ENCODE measurements at regions not wholly inside any gene's neighbourhood (a gene's known extent, or its start where the extent isn't known, plus 50 kb on each side); places are given as distances from the start of the nearest gene placed in this dataset.

DNA sequence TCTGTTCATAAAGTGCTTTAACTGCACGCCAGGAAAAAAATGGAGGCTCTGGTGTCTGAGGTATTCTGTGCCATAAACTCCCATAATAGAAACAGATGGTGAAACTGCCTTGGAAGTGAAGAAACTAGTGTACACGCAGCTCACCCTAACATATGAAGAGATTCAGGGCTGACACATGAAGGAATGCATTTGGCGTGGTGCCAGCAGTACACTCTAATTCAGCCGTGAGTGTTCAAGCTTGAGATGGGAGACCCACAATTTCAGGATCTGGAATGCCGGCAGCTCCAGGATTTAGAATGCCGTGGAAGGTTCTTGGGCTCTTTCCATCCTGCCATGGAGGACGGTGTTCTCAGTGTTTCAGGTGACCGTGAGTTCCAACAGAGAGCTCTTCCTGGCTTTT lies 478.4 kb downstream of the TSHZ3 start:
- Histone ChIP-seq H3K36me3 (replicated peaks) (no peaks in the 10 kb centered on the region), H3K4me3 (no peak overlapping the region), H3K9me3 (no peaks in the 10 kb centered on the region), H3K27me3 (ENCODE audit: low read depth) (no peaks in the 10 kb centered on the region), H3K4me1 (no peaks in the 10 kb centered on the region)
- peak in 1 of 2 experiments; percentile 15 for DNase-seq (ENCODE audit: low spot score in 2 of 2)
- in situ Hi-C loops (cut with MboI; ENCODE audit: low sequenced_read_pairs), result no loop called here

DNA sequence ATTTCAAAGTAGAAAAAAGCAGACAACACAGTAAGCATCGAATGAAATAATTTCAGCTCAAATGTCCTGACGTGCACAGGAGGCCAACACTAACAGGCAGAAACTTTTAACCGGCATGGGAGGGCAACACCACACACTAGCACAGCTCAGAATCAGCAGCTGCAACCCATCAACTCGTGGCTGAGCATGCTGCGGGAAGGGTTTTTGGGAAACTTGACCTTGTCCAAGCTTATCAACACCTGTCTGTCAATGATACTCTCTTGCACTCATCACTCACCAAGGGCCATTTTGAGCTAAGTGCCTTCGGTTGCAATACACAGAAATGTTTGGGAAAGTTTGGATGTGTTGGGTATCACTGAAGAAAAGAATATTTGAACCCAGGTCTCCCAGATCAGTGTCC lies 483.7 kb downstream of the TSHZ3 start:
- in situ Hi-C loops (cut with MboI; ENCODE audit: low sequenced_read_pairs), result no loop called here
- no peaks in the 10 kb centered on the region; the same call in 1 of the 2 replicates for H3K9me3 ChIP-seq

GRCh38 chr19:30864391-30865215 lies 484.6 kb downstream of the TSHZ3 start:
- Histone ChIP-seq H3K36me3 (replicated peaks) (no peaks in the 10 kb centered on the region), H3K9me3 (no peaks in the 10 kb centered on the region; the same call in 1 of the 2 replicates), H3K4me3 (no peak overlapping the region), H3K27me3 (ENCODE audit: low read depth) (no peaks in the 10 kb centered on the region), H3K4me1 (no peaks in the 10 kb centered on the region)
- in situ Hi-C loops (cut with MboI; ENCODE audit: low sequenced_read_pairs), result no loop called here
- DNase-seq (ENCODE audit: low spot score in 2 of 2), result no peak

More for the DNA sequence above, 483.7 kb downstream of the TSHZ3 start:
- Histone ChIP-seq H3K27me3 (ENCODE audit: low read depth) (no peaks in the 10 kb centered on the region), H3K36me3 (replicated peaks) (no peaks in the 10 kb centered on the region), H3K4me3 (no peak overlapping the region), H3K4me1 (no peaks in the 10 kb centered on the region)
- DNase-seq (ENCODE audit: low spot score in 2 of 2), result no peak

GRCh38 chr19:30862876-30863275 lies 486.4 kb downstream of the TSHZ3 start:
- DNase-seq (ENCODE audit: low spot score in 2 of 2), result no peak
- H3K27me3 ChIP-seq (ENCODE audit: low read depth), result no peaks in the 10 kb centered on the region
- no peak overlapping the region for H3K4me3 ChIP-seq
- H3K4me1 ChIP-seq, result no peaks in the 10 kb centered on the region
- in situ Hi-C loops (cut with MboI; ENCODE audit: low sequenced_read_pairs), result no loop called here
- H3K36me3 ChIP-seq (replicated peaks), result no peaks in the 10 kb centered on the region
- no peaks in the 10 kb centered on the region; the same call in 1 of the 2 replicates for H3K9me3 ChIP-seq

GRCh38 chr19:30861919-30862318 lies 487.3 kb downstream of the TSHZ3 start:
- no peak for DNase-seq (ENCODE audit: low spot score in 2 of 2)
- in situ Hi-C loops (cut with MboI; ENCODE audit: low sequenced_read_pairs), result no loop called here
- H3K27me3 ChIP-seq (ENCODE audit: low read depth), result no peaks in the 10 kb centered on the region
- no peaks in the 10 kb centered on the region; the same call in 1 of the 2 replicates for H3K9me3 ChIP-seq
- H3K4me3 ChIP-seq, result no peak overlapping the region
- no peaks in the 10 kb centered on the region for H3K4me1 ChIP-seq
- H3K36me3 ChIP-seq (replicated peaks), result no peaks in the 10 kb centered on the region

DNA sequence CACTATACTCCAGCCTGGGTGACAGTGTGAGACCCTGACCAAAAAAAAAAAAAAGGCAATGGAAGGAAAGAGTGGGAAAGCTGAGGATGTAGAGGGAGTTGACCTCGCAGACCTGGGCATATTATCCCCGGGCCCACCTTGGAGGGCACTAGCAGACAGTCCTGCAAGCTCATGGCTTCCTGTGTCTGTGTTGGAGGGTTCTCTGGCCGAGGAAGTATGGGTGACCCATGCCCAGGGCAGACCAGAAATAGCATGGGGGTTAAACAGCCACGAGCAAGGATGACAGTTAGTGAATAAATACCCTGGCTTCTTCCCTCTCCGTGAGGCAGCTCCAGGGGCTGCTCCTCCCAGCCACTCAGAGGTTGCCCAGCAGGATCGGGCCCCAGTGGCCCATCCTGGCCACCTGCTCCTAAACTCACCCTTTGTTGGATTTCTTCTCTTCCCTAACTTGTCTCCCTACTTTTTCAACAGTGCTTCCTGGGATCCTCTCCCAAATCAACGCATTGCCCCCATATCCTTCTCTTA lies 485.8 kb downstream of the ZNF536 start:
- no peaks in the 10 kb centered on the region for H3K9me3 ChIP-seq
- no peaks in the 10 kb centered on the region for H3K27me3 ChIP-seq (ENCODE audit: low read depth)
- no peaks in the 10 kb centered on the region for H3K4me1 ChIP-seq
- H3K4me3 ChIP-seq, result no peak overlapping the region
- no peaks in the 10 kb centered on the region for H3K36me3 ChIP-seq (replicated peaks)
- DNase-seq (ENCODE audit: low spot score in 2 of 2), result no peak
- in situ Hi-C loops (cut with MboI; ENCODE audit: low sequenced_read_pairs), result no loop called here

- Histone ChIP-seq H3K9me3 (no peaks in the 10 kb centered on the region), H3K36me3 (replicated peaks) (no peaks in the 10 kb centered on the region), H3K27me3 (ENCODE audit: low read depth) (no peaks in the 10 kb centered on the region), H3K4me1 (no peaks in the 10 kb centered on the region), H3K4me3 (no peak overlapping the region)
- DNase-seq (ENCODE audit: low spot score in 2 of 2), result no peak
- in situ Hi-C loops (cut with MboI; ENCODE audit: low sequenced_read_pairs), result no loop called here
Measured at GRCh38 chr19:30857388-30857787, 485.2 kb downstream of the ZNF536 start.

GRCh38 chr19:30856786-30857185 lies 484.6 kb downstream of the ZNF536 start:
- in situ Hi-C loops (cut with MboI; ENCODE audit: low sequenced_read_pairs), result no loop called here
- Histone ChIP-seq H3K9me3 (no peaks in the 10 kb centered on the region), H3K4me1 (no peaks in the 10 kb centered on the region), H3K27me3 (ENCODE audit: low read depth) (no peaks in the 10 kb centered on the region), H3K4me3 (no peak overlapping the region), H3K36me3 (replicated peaks) (no peaks in the 10 kb centered on the region)
- DNase-seq (ENCODE audit: low spot score in 2 of 2), result no peak

DNA sequence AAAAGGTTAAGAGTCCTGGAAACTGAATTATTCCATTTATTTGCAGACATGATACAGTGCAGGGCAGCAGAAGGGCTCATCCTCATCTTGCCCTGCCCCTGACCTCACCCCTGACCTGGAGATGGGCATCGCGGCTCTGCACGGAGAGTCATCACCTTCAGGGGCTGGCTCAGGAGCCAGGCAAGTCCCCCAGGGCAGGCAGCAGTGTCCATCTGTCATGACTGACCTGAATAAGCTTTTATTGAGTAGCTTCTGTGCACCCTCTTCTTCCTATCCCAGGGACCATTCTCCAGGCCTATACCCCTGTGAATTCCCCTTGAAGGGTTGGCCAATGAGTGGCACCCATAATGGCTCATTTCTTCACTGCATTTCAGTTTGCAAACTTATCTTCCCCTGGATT lies 484.2 kb downstream of the ZNF536 start:
- no peak overlapping the region for H3K4me3 ChIP-seq
- no peaks in the 10 kb centered on the region for H3K27me3 ChIP-seq (ENCODE audit: low read depth)

DNA sequence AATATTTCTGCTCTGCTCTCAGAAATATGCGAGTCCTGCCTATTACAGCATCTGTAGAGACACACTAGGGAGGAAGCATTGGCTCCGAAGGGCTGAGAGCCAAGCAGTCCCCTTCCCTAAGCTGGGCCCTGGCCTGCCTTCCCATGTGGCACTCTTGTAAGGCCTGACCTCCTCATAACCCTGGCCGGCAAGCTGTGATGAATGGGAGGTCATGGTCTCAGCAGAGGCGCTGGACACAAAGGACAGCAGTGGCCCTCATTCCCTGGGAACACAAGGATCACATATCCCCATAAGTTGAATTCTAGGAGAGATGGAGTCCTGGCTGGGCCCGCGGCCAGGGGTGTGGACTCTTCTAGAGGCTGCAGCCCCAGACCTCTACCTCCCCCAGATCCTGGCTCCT lies 483.3 kb downstream of the ZNF536 start:
- DNase-seq (ENCODE audit: low spot score in 2 of 2), result no peak
- in situ Hi-C loops (cut with MboI; ENCODE audit: low sequenced_read_pairs), result no loop called here
- Histone ChIP-seq H3K36me3 (replicated peaks) (no peaks in the 10 kb centered on the region), H3K9me3 (no peaks in the 10 kb centered on the region), H3K27me3 (ENCODE audit: low read depth) (no peaks in the 10 kb centered on the region), H3K4me1 (no peaks in the 10 kb centered on the region), H3K4me3 (no peak overlapping the region)

More for the DNA sequence above, 484.2 kb downstream of the ZNF536 start:
- in situ Hi-C loops (cut with MboI; ENCODE audit: low sequenced_read_pairs), result no loop called here
- no peak for DNase-seq (ENCODE audit: low spot score in 2 of 2)
- no peaks in the 10 kb centered on the region for H3K4me1 ChIP-seq
- no peaks in the 10 kb centered on the region for H3K36me3 ChIP-seq (replicated peaks)
- no peaks in the 10 kb centered on the region for H3K9me3 ChIP-seq

DNA sequence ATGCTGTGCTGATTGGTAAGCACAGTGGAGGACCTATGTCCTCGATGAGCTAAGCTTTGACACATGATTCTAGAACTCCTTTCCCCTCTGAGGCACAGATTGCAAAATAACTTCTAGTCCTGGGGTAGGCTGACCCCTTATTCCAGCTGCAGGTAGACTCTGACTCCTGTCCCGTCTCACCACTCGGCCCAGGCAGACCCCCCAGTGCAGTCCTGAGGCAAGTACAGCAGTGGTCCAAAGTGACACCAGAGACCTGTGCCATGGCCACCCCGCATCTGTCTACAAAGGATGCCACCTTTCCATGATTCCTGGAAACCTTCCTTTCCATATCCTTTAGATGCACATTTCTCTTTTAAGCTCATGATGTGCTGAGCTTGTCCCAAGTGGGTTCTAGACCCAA lies 482.5 kb downstream of the ZNF536 start:
- Histone ChIP-seq H3K4me1 (no peaks in the 10 kb centered on the region), H3K27me3 (ENCODE audit: low read depth) (no peaks in the 10 kb centered on the region), H3K4me3 (no peak overlapping the region), H3K9me3 (no peaks in the 10 kb centered on the region), H3K36me3 (replicated peaks) (no peaks in the 10 kb centered on the region)
- DNase-seq (ENCODE audit: low spot score in 2 of 2), result no peak
- in situ Hi-C loops (cut with MboI; ENCODE audit: low sequenced_read_pairs), result no loop called here

- in situ Hi-C loops (cut with MboI; ENCODE audit: low sequenced_read_pairs), result no loop called here
- Histone ChIP-seq H3K36me3 (replicated peaks) (no peaks in the 10 kb centered on the region), H3K4me1 (no peaks in the 10 kb centered on the region), H3K27me3 (ENCODE audit: low read depth) (no peaks in the 10 kb centered on the region), H3K4me3 (no peak overlapping the region), H3K9me3 (no peaks in the 10 kb centered on the region)
- DNase-seq (ENCODE audit: low spot score in 2 of 2), result no peak
Measured at GRCh38 chr19:30854207-30854606, 482.0 kb downstream of the ZNF536 start.

GRCh38 chr19:30853036-30853435 lies 480.9 kb downstream of the ZNF536 start:
- Histone ChIP-seq H3K27me3 (ENCODE audit: low read depth) (no peaks in the 10 kb centered on the region), H3K4me1 (no peaks in the 10 kb centered on the region), H3K36me3 (replicated peaks) (no peaks in the 10 kb centered on the region), H3K9me3 (no peaks in the 10 kb centered on the region), H3K4me3 (no peak overlapping the region)
- in situ Hi-C loops (cut with MboI; ENCODE audit: low sequenced_read_pairs), result no loop called here
- DNase-seq (ENCODE audit: low spot score in 2 of 2), result no peak

GRCh38 chr19:30852168-30852567 lies 480.0 kb downstream of the ZNF536 start:
- no peak for DNase-seq (ENCODE audit: low spot score in 2 of 2)
- Histone ChIP-seq H3K36me3 (replicated peaks) (no peaks in the 10 kb centered on the region), H3K4me3 (no peak overlapping the region), H3K9me3 (no peaks in the 10 kb centered on the region), H3K4me1 (no peaks in the 10 kb centered on the region), H3K27me3 (ENCODE audit: low read depth) (no peaks in the 10 kb centered on the region)
- in situ Hi-C loops (cut with MboI; ENCODE audit: low sequenced_read_pairs), result no loop called here
